ENCODE measurements at regions not wholly inside any gene's neighbourhood (a gene's known extent, or its start where the extent isn't known, plus 50 kb on each side); places are given as distances from the start of the nearest gene placed in this dataset.

- no peak overlapping the region for H3K4me3 ChIP-seq
- H3K27ac ChIP-seq, result no peak overlapping the region
- H3K4me1 ChIP-seq, result peaks cover 3% of the 10 kb centered on the region
- TF ChIP-seq, protein P1, sequence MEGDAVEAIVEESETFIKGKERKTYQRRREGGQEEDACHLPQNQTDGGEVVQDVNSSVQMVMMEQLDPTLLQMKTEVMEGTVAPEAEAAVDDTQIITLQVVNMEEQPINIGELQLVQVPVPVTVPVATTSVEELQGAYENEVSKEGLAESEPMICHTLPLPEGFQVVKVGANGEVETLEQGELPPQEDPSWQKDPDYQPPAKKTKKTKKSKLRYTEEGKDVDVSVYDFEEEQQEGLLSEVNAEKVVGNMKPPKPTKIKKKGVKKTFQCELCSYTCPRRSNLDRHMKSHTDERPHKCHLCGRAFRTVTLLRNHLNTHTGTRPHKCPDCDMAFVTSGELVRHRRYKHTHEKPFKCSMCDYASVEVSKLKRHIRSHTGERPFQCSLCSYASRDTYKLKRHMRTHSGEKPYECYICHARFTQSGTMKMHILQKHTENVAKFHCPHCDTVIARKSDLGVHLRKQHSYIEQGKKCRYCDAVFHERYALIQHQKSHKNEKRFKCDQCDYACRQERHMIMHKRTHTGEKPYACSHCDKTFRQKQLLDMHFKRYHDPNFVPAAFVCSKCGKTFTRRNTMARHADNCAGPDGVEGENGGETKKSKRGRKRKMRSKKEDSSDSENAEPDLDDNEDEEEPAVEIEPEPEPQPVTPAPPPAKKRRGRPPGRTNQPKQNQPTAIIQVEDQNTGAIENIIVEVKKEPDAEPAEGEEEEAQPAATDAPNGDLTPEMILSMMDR (IDR thresholded peaks at IDR 0.05), result no peak
- intact Hi-C loops (cut with DNase I), result no loop called here
- no peaks in the 10 kb centered on the region for H3K36me3 ChIP-seq
- no peak for DNase-seq
- no peaks in the 10 kb centered on the region for H3K27me3 ChIP-seq
- ATAC-seq, result no peak
- H3K9me3 ChIP-seq, result no peaks in the 10 kb centered on the region
Observed at GRCh38 chr3:194906229-194906629, 220.5 kb downstream of the FAM43A start.

- no peak for ATAC-seq
Observed at GRCh38 chr3:194906970-194907629, 221.4 kb downstream of the FAM43A start.

GRCh38 chr3:194907811-194908210 lies 222.1 kb downstream of the FAM43A start:
- no peaks in the 10 kb centered on the region for H3K27me3 ChIP-seq
- H3K27ac ChIP-seq, result no peak overlapping the region
- peak; percentile 53 for ATAC-seq
- no peak overlapping the region for H3K4me3 ChIP-seq
- H3K36me3 ChIP-seq, result no peaks in the 10 kb centered on the region
- peaks cover 3% of the 10 kb centered on the region for H3K4me1 ChIP-seq
- intact Hi-C loops (cut with DNase I), result no loop called here
- DNase-seq, result no peak
- TF ChIP-seq, protein P1 (IDR thresholded peaks at IDR 0.05), result no peak
- no peaks in the 10 kb centered on the region for H3K9me3 ChIP-seq

More at GRCh38 chr3:194906970-194907629, 221.4 kb downstream of the FAM43A start:
- Histone ChIP-seq H3K9me3 (no peaks in the 10 kb centered on the region), H3K4me1 (peaks cover 3% of the 10 kb centered on the region), H3K4me3 (no peak overlapping the region), H3K27ac (no peak overlapping the region), H3K36me3 (no peaks in the 10 kb centered on the region), H3K27me3 (no peaks in the 10 kb centered on the region)
- intact Hi-C loops (cut with DNase I), result no loop called here
- no peak for DNase-seq
- TF ChIP-seq, protein P1 (IDR thresholded peaks at IDR 0.05), result no peak

GRCh38 chr3:194908496-194908895 lies 222.8 kb downstream of the FAM43A start:
- TF ChIP-seq, protein P1 (IDR thresholded peaks at IDR 0.05), result no peak
- intact Hi-C loops (cut with DNase I), result no loop called here
- H3K9me3 ChIP-seq, result no peaks in the 10 kb centered on the region
- peaks cover 3% of the 10 kb centered on the region for H3K4me1 ChIP-seq
- ATAC-seq (no peak), DNase-seq (no peak)
- H3K4me3 ChIP-seq, result no peak overlapping the region
- no peaks in the 10 kb centered on the region for H3K36me3 ChIP-seq
- H3K27ac ChIP-seq, result no peak overlapping the region
- no peaks in the 10 kb centered on the region for H3K27me3 ChIP-seq

DNA sequence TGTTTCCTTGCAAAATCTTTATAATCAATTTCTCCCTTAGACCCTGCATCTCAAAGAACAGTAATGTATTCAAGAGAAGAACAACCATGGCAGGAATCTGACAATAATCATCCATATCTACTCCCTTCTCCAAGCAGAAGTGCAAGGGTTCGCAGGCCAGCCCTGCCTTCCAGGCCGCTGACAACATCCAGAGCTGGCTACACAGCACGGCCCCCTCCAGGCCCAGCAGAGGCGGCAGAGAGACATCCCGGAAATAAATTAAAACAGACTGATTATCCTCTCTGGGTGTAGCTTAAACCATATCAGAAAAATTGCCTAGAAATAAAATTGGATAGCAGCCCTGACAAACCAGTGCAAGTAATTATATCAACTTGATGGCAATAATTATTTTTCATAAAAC lies 223.3 kb downstream of the FAM43A start:
- TF ChIP-seq, protein P1 (IDR thresholded peaks at IDR 0.05), result no peak
- Histone ChIP-seq H3K4me1 (peaks cover 3% of the 10 kb centered on the region), H3K27me3 (no peaks in the 10 kb centered on the region), H3K36me3 (no peaks in the 10 kb centered on the region), H3K4me3 (no peak overlapping the region), H3K27ac (no peak overlapping the region), H3K9me3 (no peaks in the 10 kb centered on the region)
- no peak for DNase-seq
- intact Hi-C loops (cut with DNase I), result no loop called here
- no peak for ATAC-seq
